Epithelial cell of proximal tubule (primary cell): ENCODE measurements at regions not wholly inside any gene's neighbourhood (a gene's known extent, or its start where the extent isn't known, plus 50 kb on each side); places are given as distances from the start of the nearest gene placed in this dataset.

Source experiments
- DNase-seq: peaks from one replicate; pipeline ENCODE4 v3.0.0-alpha.2; 2011; ENCODE audit warnings: low read depth
- H3K4me3 ChIP-seq: 2 replicates; pipeline ENCODE4 v1.5.1; 2011; ENCODE audit warnings: low read depth, mild to moderate bottlenecking, low read length
- TF ChIP-seq, protein P1 (sequence below): conservative IDR thresholded peaks from 2 replicates; pipeline ENCODE4 v1.5.1; 2012; ENCODE audit warnings: low read depth, mild to moderate bottlenecking, low read length

DNA sequence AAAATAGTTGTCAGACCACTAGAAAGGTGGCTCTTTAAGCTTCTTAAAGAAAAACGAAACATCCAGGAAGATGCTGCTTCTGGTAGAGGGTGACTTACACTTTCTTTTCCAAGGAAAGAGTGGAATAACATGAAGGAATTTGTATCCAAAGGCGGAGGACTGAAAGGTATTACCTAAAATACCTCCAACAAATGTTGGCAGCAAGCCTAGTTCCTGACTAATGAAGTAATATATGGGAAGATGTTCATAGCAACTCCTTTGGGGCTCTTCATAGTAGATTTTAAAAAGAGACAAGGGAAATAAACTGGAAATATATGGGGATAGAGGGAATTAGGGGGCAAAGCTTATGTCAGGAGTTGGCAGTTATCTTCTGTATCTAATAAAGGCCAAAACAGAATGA lies 116.2 kb downstream of the AASDH start:
- no peak for DNase-seq
- H3K4me3 ChIP-seq: no peak overlapping the region
- TF ChIP-seq, protein P1, sequence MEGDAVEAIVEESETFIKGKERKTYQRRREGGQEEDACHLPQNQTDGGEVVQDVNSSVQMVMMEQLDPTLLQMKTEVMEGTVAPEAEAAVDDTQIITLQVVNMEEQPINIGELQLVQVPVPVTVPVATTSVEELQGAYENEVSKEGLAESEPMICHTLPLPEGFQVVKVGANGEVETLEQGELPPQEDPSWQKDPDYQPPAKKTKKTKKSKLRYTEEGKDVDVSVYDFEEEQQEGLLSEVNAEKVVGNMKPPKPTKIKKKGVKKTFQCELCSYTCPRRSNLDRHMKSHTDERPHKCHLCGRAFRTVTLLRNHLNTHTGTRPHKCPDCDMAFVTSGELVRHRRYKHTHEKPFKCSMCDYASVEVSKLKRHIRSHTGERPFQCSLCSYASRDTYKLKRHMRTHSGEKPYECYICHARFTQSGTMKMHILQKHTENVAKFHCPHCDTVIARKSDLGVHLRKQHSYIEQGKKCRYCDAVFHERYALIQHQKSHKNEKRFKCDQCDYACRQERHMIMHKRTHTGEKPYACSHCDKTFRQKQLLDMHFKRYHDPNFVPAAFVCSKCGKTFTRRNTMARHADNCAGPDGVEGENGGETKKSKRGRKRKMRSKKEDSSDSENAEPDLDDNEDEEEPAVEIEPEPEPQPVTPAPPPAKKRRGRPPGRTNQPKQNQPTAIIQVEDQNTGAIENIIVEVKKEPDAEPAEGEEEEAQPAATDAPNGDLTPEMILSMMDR: no peak

DNA sequence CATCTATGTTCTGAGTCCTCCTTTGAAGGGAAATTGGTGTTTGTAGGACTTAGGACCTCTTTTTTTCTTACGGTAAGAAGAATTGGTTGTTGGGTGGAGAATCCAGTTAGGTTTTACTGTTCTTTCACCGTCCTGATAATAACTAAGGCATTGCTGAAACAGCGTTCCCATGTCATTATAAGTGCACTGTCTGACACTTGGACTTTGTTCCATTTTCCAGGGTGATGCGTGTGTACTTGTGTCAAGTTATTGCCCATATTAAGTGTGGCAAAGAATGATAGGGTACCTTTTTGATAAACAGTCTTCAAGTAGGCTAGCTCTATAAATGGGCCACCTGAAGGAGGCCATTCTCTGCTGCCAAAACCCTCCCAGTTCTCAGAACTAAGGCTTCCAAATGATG lies 119.7 kb downstream of the AASDH start:
- TF ChIP-seq, protein P1: no peak
- H3K4me3 ChIP-seq: no peak overlapping the region
- no peak for DNase-seq

DNA sequence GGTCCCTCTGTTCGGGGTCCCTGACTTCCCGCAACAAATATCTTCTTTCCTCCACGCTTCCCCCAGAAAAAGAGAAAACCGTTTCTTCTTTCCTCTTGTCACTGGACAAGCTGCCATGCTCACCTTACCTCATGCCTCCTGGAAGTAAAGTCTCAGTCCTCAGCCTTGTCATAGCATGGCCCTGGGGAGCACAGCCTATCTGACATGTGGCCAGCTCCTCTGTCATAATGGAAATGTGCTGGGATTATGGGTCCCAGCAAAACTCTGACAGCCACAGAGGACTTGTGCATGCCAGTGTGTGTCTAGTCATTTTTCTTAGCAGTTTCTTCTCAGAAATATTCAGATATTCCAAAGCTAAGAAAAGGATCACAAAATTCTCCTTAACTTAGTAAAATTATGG lies 122.4 kb downstream of the AASDH start:
- TF ChIP-seq, protein P1: no peak
- H3K4me3 ChIP-seq: no peak overlapping the region
- no peak for DNase-seq

DNA sequence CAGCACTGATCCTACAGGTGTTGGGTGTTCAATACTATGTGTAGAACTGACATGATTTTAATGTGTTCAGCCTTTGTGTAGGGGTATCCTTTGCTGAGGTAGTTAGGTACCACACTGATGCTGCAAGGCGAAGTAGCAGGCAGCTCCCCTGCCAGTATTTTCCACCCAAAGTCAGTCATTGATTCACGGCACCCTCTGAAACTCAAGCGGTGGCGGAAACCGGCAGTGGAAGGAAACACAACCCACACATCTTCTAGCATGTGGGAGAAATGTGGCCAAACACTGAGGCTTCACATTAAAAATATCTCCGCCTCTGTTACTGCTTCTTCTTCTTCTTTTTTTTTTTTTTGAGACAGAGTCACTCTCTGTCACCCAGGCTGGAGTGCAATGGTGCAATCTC lies 126.3 kb downstream of the AASDH start:
- no peak overlapping the region for H3K4me3 ChIP-seq
- TF ChIP-seq, protein P1: no peak
- DNase-seq: no peak

DNA sequence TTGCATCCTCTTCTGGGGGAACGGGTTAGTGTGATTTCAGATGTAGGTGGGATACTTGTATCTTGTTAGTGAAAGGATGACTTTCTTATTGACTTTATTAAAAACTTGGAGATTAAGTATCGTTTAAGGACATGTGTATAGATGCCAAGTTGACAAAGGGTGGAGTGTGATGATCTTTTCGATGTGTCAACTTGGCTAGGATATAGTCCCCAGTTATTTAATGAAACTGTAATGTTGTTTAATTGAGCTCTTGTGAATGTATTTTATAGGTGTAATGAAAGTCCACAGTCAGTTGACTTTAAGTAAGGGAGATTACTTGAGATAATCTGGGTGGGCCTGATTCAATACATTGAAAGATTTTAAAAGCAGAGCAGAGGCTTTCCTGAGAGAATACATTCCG lies 127.0 kb downstream of the AASDH start:
- no peak overlapping the region for H3K4me3 ChIP-seq
- TF ChIP-seq, protein P1: no peak
- DNase-seq: no peak

DNA sequence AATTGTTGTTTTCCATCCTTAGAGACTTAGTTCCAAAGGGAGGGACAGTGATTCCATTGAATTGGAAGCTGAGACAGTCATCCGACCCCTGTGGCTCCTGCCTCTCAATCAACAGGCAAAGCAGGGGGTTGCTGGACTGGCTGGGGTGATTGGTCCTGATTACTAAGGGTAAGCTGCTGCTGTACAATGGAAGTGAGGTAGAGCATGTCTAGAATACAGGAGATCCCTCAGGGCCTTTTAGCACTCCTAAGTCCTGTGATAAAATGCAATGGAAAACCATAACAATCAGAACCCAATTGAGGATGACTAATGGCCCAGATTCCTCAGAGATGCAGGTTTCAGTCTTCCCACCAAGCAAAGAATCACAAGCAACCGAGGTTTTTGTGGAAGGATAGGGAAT lies 127.6 kb downstream of the AASDH start:
- no peak overlapping the region for H3K4me3 ChIP-seq
- TF ChIP-seq, protein P1: no peak

DNA sequence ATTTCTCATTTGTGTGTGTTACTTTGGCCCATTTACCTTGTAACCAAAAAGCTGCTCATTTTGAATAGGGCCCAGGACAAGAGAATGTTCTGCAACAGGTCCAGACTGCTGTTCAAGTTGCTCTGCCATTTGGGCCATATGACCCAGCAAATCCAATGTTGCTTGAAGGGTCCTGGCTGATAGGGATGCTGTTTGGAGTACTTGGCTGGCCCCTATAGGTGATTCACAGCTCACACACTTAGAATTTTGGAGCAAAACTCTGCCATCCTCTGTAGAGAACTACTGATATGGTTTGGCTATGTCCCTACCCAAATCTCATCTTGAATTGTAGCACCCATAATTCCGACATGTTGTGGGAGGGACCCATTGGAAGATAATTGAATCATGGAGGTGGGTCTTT lies 131.5 kb downstream of the AASDH start:
- DNase-seq: no peak
- H3K4me3 ChIP-seq: no peak overlapping the region
- TF ChIP-seq, protein P1: no peak

More for the DNA sequence above, 127.6 kb downstream of the AASDH start:
- no peak for DNase-seq
